Activated naive CD4-positive, alpha-beta T cell treated with anti-CD3 and anti-CD28 coated beads, Interleukin-2, amount 10 ng/mL, durations not matched to agents 7 days and 5 days (primary cell): ENCODE measurements at regions not wholly inside any gene's neighbourhood (a gene's known extent, or its start where the extent isn't known, plus 50 kb on each side); places are given as distances from the start of the nearest gene placed in this dataset.
"Not testable (repeated sequence)": the region's sequence is repeated elsewhere in the genome, so short reads cannot be mapped to it uniquely, and the experiment has no call there.

Experiments used
- CTCF ChIA-PET: fragments of 350-600 bp; sonication (Branson Sonifier 250); formaldehyde crosslinking; loops from one replicate; lab custom pipeline; 2021; ENCODE audit warnings: antibody characterized with exemption; lab: Charles Lee
- DNase-seq: peaks from one replicate; pipeline ENCODE4 v3.0.0-alpha.2; 2020
- H3K27ac Mint-ChIP-seq: one replicate; pipeline ENCODE4 v1.8.0; 2021; ENCODE audit warnings: mild to moderate bottlenecking, moderate library complexity, mixed read lengths
- H3K27me3 Mint-ChIP-seq: one replicate; pipeline ENCODE4 v1.8.0; 2021; ENCODE audit warnings: mild to moderate bottlenecking, mixed read lengths
- H3K36me3 Mint-ChIP-seq: one replicate; pipeline ENCODE4 v1.8.0; 2021; ENCODE audit warnings: mixed read lengths
- H3K4me1 Mint-ChIP-seq: one replicate; pipeline ENCODE4 v1.8.0; 2021; ENCODE audit warnings: mixed read lengths
- H3K4me3 Mint-ChIP-seq: one replicate; pipeline ENCODE4 v1.8.0; 2021; ENCODE audit warnings: mild to moderate bottlenecking, moderate library complexity, mixed read lengths
- H3K9me3 Mint-ChIP-seq: one replicate; pipeline ENCODE4 v1.8.0; 2021; ENCODE audit warnings: mixed read lengths

- H3K27me3 Mint-ChIP-seq: no peaks in the 10 kb centered on the region
- no peak overlapping the region for H3K27ac Mint-ChIP-seq
- CTCF ChIA-PET: no interaction called here
- H3K36me3 Mint-ChIP-seq: no peaks in the 10 kb centered on the region
- H3K9me3 Mint-ChIP-seq: no peaks in the 10 kb centered on the region
- H3K4me1 Mint-ChIP-seq: no peaks in the 10 kb centered on the region
- no peak overlapping the region for H3K4me3 Mint-ChIP-seq
- DNase-seq: no peak
Observed at GRCh38 chr18:37853706-37854105, 288.1 kb upstream of the CELF4 start.

DNA sequence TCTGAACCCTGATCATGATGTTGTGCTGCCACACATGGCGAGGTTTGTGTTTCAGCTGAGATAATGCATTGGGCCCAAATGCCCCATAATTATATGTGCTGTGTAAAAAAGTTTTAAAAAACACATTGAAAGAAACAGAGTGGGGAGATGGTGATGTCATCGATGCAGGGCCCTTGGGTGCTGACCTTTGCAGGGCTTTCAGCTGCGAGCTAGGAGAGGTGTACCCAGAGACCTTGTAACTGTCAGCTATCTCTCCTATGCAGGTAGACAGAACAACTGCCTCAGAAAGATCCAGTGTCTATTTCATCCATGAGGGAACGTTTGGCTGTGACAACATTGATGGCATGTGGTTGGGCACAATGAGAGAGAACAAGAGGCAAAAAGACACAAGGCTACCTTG lies 286.9 kb upstream of the CELF4 start:
- Mint-ChIP-seq H3K4me3 (no peak overlapping the region), H3K27me3 (no peaks in the 10 kb centered on the region), H3K9me3 (no peaks in the 10 kb centered on the region), H3K27ac (no peak overlapping the region), H3K4me1 (no peaks in the 10 kb centered on the region), H3K36me3 (no peaks in the 10 kb centered on the region)
- no peak for DNase-seq
- CTCF ChIA-PET: no interaction called here

- H3K9me3 Mint-ChIP-seq: peaks cover 4% of the 10 kb centered on the region
- CTCF ChIA-PET: no interaction called here
- no peak for DNase-seq
- H3K4me3 Mint-ChIP-seq: no peak overlapping the region
- H3K27me3 Mint-ChIP-seq: no peaks in the 10 kb centered on the region
- H3K27ac Mint-ChIP-seq: no peak overlapping the region
- no peaks in the 10 kb centered on the region for H3K4me1 Mint-ChIP-seq
- no peaks in the 10 kb centered on the region for H3K36me3 Mint-ChIP-seq
Observed at GRCh38 chr18:37847544-37847943, 281.9 kb upstream of the CELF4 start.

- Mint-ChIP-seq H3K36me3 (no peaks in the 10 kb centered on the region), H3K9me3 (peaks cover 4% of the 10 kb centered on the region), H3K4me3 (no peak overlapping the region), H3K27me3 (no peaks in the 10 kb centered on the region), H3K4me1 (no peaks in the 10 kb centered on the region), H3K27ac (no peak overlapping the region)
- no peak for DNase-seq
- CTCF ChIA-PET: no interaction called here
Observed at GRCh38 chr18:37846996-37847395, 281.4 kb upstream of the CELF4 start.

DNA sequence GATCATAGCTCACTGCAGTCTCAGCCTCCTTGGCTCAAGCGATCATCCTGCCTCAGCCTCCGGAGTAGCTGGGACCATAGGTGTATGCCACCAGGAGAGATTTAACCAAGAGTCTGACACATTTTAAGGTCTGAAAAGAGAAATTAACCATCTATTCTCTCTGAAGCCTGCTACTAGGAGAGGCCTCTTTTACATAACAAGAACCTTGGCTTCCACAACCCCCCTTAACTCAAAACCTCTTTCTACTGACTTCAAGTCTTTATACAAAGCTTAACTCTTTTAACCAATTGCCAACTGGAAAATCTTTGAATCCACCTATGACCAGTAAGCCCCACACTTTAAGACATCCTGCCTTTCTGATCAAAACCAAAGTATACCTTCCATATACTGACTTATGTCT lies 279.9 kb upstream of the CELF4 start:
- no peak overlapping the region for H3K27ac Mint-ChIP-seq
- no peak overlapping the region for H3K4me3 Mint-ChIP-seq
- H3K36me3 Mint-ChIP-seq: no peaks in the 10 kb centered on the region
- no peaks in the 10 kb centered on the region for H3K27me3 Mint-ChIP-seq
- DNase-seq: no peak
- no peaks in the 10 kb centered on the region for H3K4me1 Mint-ChIP-seq
- CTCF ChIA-PET: no interaction called here
- H3K9me3 Mint-ChIP-seq: peaks cover 4% of the 10 kb centered on the region

GRCh38 chr18:37844209-37844970 lies 278.8 kb upstream of the CELF4 start:
- peaks cover 8% of the 10 kb centered on the region for H3K9me3 Mint-ChIP-seq
- no peak overlapping the region for H3K27ac Mint-ChIP-seq
- no peaks in the 10 kb centered on the region for H3K4me1 Mint-ChIP-seq
- H3K27me3 Mint-ChIP-seq: no peaks in the 10 kb centered on the region
- CTCF ChIA-PET: no interaction called here
- DNase-seq: no peak
- H3K4me3 Mint-ChIP-seq: no peak overlapping the region
- no peaks in the 10 kb centered on the region for H3K36me3 Mint-ChIP-seq

GRCh38 chr18:37838083-37838482 lies 272.5 kb upstream of the CELF4 start:
- H3K36me3 Mint-ChIP-seq: no peaks in the 10 kb centered on the region
- CTCF ChIA-PET: no interaction called here
- no peak for DNase-seq
- H3K27me3 Mint-ChIP-seq: no peaks in the 10 kb centered on the region
- H3K4me1 Mint-ChIP-seq: no peaks in the 10 kb centered on the region
- H3K4me3 Mint-ChIP-seq: no peak overlapping the region
- no peak overlapping the region for H3K27ac Mint-ChIP-seq
- peaks cover 5% of the 10 kb centered on the region for H3K9me3 Mint-ChIP-seq

- no peak for DNase-seq
- no peak overlapping the region for H3K27ac Mint-ChIP-seq
- no peak overlapping the region for H3K4me3 Mint-ChIP-seq
- CTCF ChIA-PET: no interaction called here
- H3K27me3 Mint-ChIP-seq: no peaks in the 10 kb centered on the region
- peaks cover 8% of the 10 kb centered on the region for H3K9me3 Mint-ChIP-seq
- no peaks in the 10 kb centered on the region for H3K4me1 Mint-ChIP-seq
- no peaks in the 10 kb centered on the region for H3K36me3 Mint-ChIP-seq
Observed at GRCh38 chr18:37836071-37836970, 270.7 kb upstream of the CELF4 start.

DNA sequence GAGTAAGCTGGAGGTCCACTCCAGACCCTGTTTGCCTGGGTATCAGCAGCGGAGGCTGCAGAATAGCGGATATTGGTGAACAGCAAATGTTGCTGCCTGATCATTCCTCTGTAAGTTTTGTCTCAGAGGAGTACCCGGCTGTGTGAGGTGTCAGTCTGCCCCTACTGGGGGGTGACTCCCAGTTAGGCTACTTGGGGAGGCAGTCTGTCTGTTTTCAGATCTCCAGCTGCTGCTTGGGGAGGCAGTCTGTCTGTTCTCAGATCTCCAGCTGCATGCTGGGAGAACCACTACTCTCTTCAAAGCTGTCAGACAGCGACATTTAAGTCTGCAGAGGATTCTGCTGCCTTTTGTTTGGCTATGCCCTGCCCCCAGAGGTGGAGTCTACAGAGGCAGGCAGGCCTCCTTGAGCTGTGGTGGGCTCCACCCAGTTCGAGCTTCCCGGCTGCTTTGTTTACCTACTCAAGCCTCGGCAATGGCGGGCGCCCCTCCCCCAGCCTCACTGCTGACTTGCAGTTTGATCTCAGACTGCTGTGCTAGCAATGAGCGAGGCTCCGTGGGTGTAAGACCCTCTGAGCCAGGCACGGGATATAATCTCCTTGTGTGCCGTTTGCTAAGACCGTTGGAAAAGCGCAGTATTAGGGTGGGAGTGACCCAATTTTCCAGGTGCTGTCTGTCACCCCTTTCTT lies 266.6 kb upstream of the CELF4 start:
- H3K9me3 Mint-ChIP-seq, H3K27me3 Mint-ChIP-seq, H3K4me1 Mint-ChIP-seq, H3K27ac Mint-ChIP-seq, H3K4me3 Mint-ChIP-seq, H3K36me3 Mint-ChIP-seq, CTCF ChIA-PET, DNase-seq: not testable (repeated sequence)

DNA sequence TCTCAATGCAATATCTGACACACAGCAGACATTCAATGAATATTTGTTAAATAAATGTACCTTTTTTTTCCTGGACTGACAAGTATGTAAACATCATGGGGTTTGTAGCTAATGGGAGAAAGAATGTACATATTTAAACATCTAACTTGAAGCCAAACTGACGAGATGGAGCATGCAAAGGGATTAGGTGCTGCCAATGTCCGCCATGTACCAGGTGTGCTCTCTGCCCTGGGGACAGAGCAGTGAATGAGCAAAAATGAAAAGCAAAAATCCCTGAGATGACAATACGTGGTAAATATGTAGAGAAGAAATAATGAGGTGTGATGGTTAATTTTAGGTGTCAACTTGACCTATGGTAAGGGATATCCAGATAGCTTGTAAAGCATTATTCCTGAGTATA lies 247.4 kb upstream of the CELF4 start:
- Mint-ChIP-seq H3K4me3 (no peak overlapping the region), H3K36me3 (no peaks in the 10 kb centered on the region), H3K9me3 (peaks cover 9% of the 10 kb centered on the region), H3K27me3 (no peaks in the 10 kb centered on the region), H3K4me1 (no peaks in the 10 kb centered on the region), H3K27ac (no peak overlapping the region)
- DNase-seq: no peak
- CTCF ChIA-PET: no interaction called here

DNA sequence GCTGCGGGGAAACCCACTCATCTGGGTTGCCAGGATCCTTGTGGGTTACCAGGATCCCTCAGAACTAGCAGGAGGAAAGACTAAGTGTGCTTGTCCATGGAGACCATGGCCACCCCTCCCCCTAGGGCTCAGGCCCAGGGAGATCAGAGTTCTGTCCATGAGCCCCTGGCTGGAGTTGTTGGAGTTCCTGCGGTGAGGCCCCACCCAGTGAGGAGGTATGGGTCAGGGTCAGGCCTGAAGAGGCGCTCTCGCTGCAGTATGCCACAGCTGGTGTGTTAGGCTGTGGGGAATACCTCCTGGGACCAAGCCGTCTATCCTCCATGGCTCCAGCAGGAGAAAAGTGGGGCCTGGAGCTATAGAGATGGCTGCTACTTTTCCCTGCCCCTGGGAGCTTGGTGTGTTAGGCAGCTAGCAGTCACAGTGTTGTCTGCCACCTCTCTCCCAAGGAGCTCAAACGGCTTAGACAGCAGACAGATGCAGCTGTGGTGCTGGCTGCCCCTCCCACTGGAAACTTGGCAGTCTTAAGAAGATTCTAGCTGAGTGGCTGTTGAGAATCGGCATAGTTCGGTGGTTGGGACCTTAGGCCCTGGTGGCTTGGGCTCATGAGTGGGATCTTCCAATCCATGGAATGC lies 240.3 kb upstream of the CELF4 start:
- H3K9me3 Mint-ChIP-seq: peaks cover 13% of the 10 kb centered on the region
- H3K4me3 Mint-ChIP-seq: no peak overlapping the region
- H3K36me3 Mint-ChIP-seq: no peaks in the 10 kb centered on the region
- CTCF ChIA-PET: no interaction called here
- no peak for DNase-seq
- no peaks in the 10 kb centered on the region for H3K4me1 Mint-ChIP-seq
- no peaks in the 10 kb centered on the region for H3K27me3 Mint-ChIP-seq
- H3K27ac Mint-ChIP-seq: no peak overlapping the region

DNA sequence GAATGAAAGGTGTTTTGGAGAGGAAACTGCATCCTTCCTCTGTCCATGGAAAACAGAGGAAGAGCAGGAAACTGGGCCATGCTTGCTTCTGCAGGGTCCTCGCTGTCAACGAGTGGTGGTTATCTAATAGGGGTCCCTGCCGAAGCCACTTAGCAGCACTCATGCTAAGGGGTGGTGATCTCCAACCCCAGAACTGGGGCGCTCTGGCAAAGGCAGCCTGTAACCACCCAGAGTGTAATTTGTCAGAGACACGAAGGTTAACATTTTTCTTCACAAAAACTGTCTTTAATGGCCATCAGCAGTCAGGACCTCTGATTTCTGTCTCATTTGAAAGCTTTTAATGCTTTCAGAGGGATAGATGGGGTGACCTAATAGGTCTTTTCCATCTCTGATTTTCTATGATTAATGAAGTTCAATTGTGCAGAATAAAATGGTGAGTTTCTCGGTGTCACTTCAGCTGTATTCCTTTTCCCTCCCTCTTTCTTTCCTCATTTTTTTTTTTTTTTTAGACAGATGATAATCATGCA lies 231.3 kb upstream of the CELF4 start:
- CTCF ChIA-PET: no interaction called here
- no peak overlapping the region for H3K27ac Mint-ChIP-seq
- H3K36me3 Mint-ChIP-seq: no peaks in the 10 kb centered on the region
- DNase-seq: no peak
- peaks cover 4% of the 10 kb centered on the region for H3K9me3 Mint-ChIP-seq
- no peak overlapping the region for H3K4me3 Mint-ChIP-seq
- no peaks in the 10 kb centered on the region for H3K4me1 Mint-ChIP-seq
- no peaks in the 10 kb centered on the region for H3K27me3 Mint-ChIP-seq

DNA sequence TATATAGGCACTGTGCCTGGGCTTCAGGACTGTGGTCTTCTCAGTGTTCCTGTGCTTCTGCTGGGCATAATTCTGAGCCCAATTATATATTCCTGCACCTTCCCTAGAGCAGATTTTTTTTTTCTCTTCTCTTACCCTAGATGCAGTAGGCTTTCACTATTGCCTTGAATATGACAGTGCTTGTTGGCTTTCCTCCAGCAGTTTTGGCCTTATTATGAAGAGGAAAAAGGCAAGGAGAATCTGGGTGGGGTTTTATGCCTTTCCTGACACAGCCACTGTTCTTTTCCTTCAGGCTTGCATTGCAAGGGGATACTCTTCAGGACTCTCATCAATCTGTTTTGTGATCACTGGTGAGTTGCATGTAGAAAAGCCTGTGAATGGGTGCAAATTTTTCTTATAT lies 221.9 kb upstream of the CELF4 start:
- CTCF ChIA-PET: no interaction called here
- no peaks in the 10 kb centered on the region for H3K27me3 Mint-ChIP-seq
- no peak overlapping the region for H3K4me3 Mint-ChIP-seq
- no peaks in the 10 kb centered on the region for H3K4me1 Mint-ChIP-seq
- H3K36me3 Mint-ChIP-seq: no peaks in the 10 kb centered on the region
- H3K27ac Mint-ChIP-seq: no peak overlapping the region
- DNase-seq: no peak
- peaks cover 6% of the 10 kb centered on the region for H3K9me3 Mint-ChIP-seq

- Mint-ChIP-seq H3K9me3 (peaks cover 6% of the 10 kb centered on the region), H3K4me1 (no peaks in the 10 kb centered on the region), H3K27me3 (no peaks in the 10 kb centered on the region), H3K36me3 (no peaks in the 10 kb centered on the region), H3K4me3 (no peak overlapping the region), H3K27ac (no peak overlapping the region)
- CTCF ChIA-PET: no interaction called here
- DNase-seq: no peak
Observed at GRCh38 chr18:37783771-37784170, 218.2 kb upstream of the CELF4 start.
